CD4-positive, alpha-beta memory T cell (primary cell): ENCODE measurements at regions not wholly inside any gene's neighbourhood (a gene's known extent, or its start where the extent isn't known, plus 50 kb on each side); places are given as distances from the start of the nearest gene placed in this dataset.
"Not testable (repeated sequence)": the region's sequence is repeated elsewhere in the genome, so short reads cannot be mapped to it uniquely, and the experiment has no call there.

Source experiments
- CTCF ChIA-PET: fragments of 350-600 bp; sonication (Branson Sonifier 250); formaldehyde crosslinking; loops from one replicate; lab custom pipeline; 2021; ENCODE audit warnings: inconsistent platforms; ENCODE audit not compliant: partially characterized antibody; lab: Charles Lee
- POLR2A ChIA-PET: fragments of 350-600 bp; sonication (Branson Sonifier 250); formaldehyde crosslinking; loops from one replicate; lab custom pipeline; 2021; ENCODE audit not compliant: partially characterized antibody; lab: Charles Lee
- DNase-seq, 5 donors: peaks; one replicate each; pipeline versions ENCODE4 v3.0.0 to v3.0.0-alpha.2; 2020 to 2022; ENCODE audit warnings: mixed read lengths in 1 of 5
- H3K27ac ChIP-seq: one replicate; pipeline ENCODE4 v1.7.0; 2013; ENCODE audit warnings: low read depth, low read length
- H3K27me3 ChIP-seq: 2 replicates; pipeline ENCODE4 v1.7.0; 2013; ENCODE audit warnings: mild to moderate bottlenecking, low read length, moderate library complexity; ENCODE audit not compliant: insufficient read depth
- H3K36me3 ChIP-seq: 2 replicates; pipeline ENCODE4 v1.7.0; 2013; ENCODE audit warnings: mild to moderate bottlenecking, low read length, moderate library complexity; ENCODE audit not compliant: insufficient read depth
- H3K4me1 ChIP-seq: 2 replicates; pipeline ENCODE4 v1.7.0; 2013; ENCODE audit warnings: mild to moderate bottlenecking, low read length, moderate library complexity; ENCODE audit not compliant: insufficient read depth
- H3K4me3 ChIP-seq, 2 donors: one replicate each; pipeline ENCODE4 v1.7.0; 2013; ENCODE audit warnings: low read length in 2 of 2, mild to moderate bottlenecking in 1 of 2
- H3K9me3 ChIP-seq, 2 donors: one replicate each; pipeline ENCODE4 v1.7.0; 2013; ENCODE audit warnings: low read length in 2 of 2, control low read depth in 1 of 2; ENCODE audit not compliant: control insufficient read depth in 1 of 2
- H3K27ac Mint-ChIP-seq, 7 donors: one replicate each; pipeline ENCODE4 v1.8.0; 2020 to 2021; ENCODE audit warnings: mixed read lengths in 7 of 7, mild to moderate bottlenecking in 6 of 7, inconsistent platforms in 3 of 7, moderate library complexity in 3 of 7
- H3K27me3 Mint-ChIP-seq, 2 donors: one replicate each; pipeline ENCODE4 v1.8.0; 2020 to 2021; ENCODE audit warnings: mixed read lengths in 2 of 2
- H3K36me3 Mint-ChIP-seq, 2 donors: one replicate each; pipeline ENCODE4 v1.8.0; 2020 to 2021; ENCODE audit warnings: mixed read lengths in 2 of 2, inconsistent platforms in 1 of 2, mild to moderate bottlenecking in 1 of 2
- H3K4me1 Mint-ChIP-seq, 4 donors: one replicate each; pipeline ENCODE4 v1.8.0; 2020 to 2021; ENCODE audit warnings: mixed read lengths in 4 of 4, mild to moderate bottlenecking in 1 of 4
- H3K4me3 Mint-ChIP-seq, 8 donors: one replicate each; pipeline ENCODE4 v1.8.0; 2020 to 2021; ENCODE audit warnings: mixed read lengths in 8 of 8, mild to moderate bottlenecking in 7 of 8, moderate library complexity in 6 of 8, inconsistent platforms in 3 of 8
- H3K9me3 Mint-ChIP-seq, 8 donors: one replicate each; pipeline ENCODE4 v1.8.0; 2020 to 2021; ENCODE audit warnings: mixed read lengths in 8 of 8, mild to moderate bottlenecking in 5 of 8, inconsistent platforms in 3 of 8, moderate library complexity in 1 of 8
- intact Hi-C: fragments of 100-400 bp; cut with micrococcal nuclease; formaldehyde crosslinking; loops from one replicate; pipeline ENCODE4 v1.15.1; 2023

- H3K9me3 ChIP-seq, H3K27me3 Mint-ChIP-seq, POLR2A ChIA-PET, H3K4me1 ChIP-seq, H3K4me3 Mint-ChIP-seq, H3K36me3 Mint-ChIP-seq, H3K27me3 ChIP-seq, H3K9me3 Mint-ChIP-seq, H3K27ac Mint-ChIP-seq, H3K27ac ChIP-seq, H3K36me3 ChIP-seq, H3K4me3 ChIP-seq, H3K4me1 Mint-ChIP-seq: not testable (repeated sequence)
- intact Hi-C loops: loop anchor here (5.0 kb wide), 1 partner anchor 267 kb away; no protein-coding TSS in a partner anchor
- DNase-seq: peak in 4 of 5 donors; percentile 13 to 28 (median 20)
- CTCF ChIA-PET: interaction anchor here (0.8 kb wide), 1 partner anchor 265 kb away, joined by 3 read pairs; no protein-coding TSS in a partner anchor
Measured at GRCh38 chr14:105679959-105680735, 153.8 kb downstream of the TMEM121 start.

- CTCF ChIA-PET, H3K9me3 Mint-ChIP-seq, intact Hi-C loops: not testable (repeated sequence)
Measured at GRCh38 chr14:105680736-105681098, 154.3 kb downstream of the TMEM121 start.

GRCh38 chr14:105681606-105682185, 155.3 kb downstream of the TMEM121 start:
- H3K9me3 Mint-ChIP-seq, H3K4me3 Mint-ChIP-seq, H3K36me3 ChIP-seq, H3K4me1 ChIP-seq, H3K27me3 Mint-ChIP-seq, POLR2A ChIA-PET, CTCF ChIA-PET, H3K4me1 Mint-ChIP-seq, H3K9me3 ChIP-seq, intact Hi-C loops, H3K36me3 Mint-ChIP-seq, DNase-seq, H3K27me3 ChIP-seq, H3K4me3 ChIP-seq, H3K27ac ChIP-seq: not testable (repeated sequence)
- peak overlapping the region in 2 of 7 donors; percentile 65 to 69 for H3K27ac Mint-ChIP-seq

More at GRCh38 chr14:105680736-105681098, 154.3 kb downstream of the TMEM121 start:
- H3K4me1 Mint-ChIP-seq, POLR2A ChIA-PET, H3K36me3 ChIP-seq, H3K27me3 ChIP-seq, H3K27ac Mint-ChIP-seq, DNase-seq, H3K27me3 Mint-ChIP-seq, H3K27ac ChIP-seq, H3K4me3 ChIP-seq, H3K9me3 ChIP-seq, H3K4me3 Mint-ChIP-seq, H3K36me3 Mint-ChIP-seq, H3K4me1 ChIP-seq: not testable (repeated sequence)

- H3K4me1 Mint-ChIP-seq, H3K9me3 Mint-ChIP-seq, H3K36me3 ChIP-seq, H3K27ac Mint-ChIP-seq, H3K4me1 ChIP-seq, intact Hi-C loops, H3K4me3 ChIP-seq, POLR2A ChIA-PET, H3K27me3 ChIP-seq, H3K9me3 ChIP-seq, CTCF ChIA-PET, H3K27ac ChIP-seq, H3K36me3 Mint-ChIP-seq, DNase-seq, H3K27me3 Mint-ChIP-seq, H3K4me3 Mint-ChIP-seq: not testable (repeated sequence)
Measured at GRCh38 chr14:105682442-105682841, 156.1 kb downstream of the TMEM121 start.

GRCh38 chr14:105682956-105683570, 156.7 kb downstream of the TMEM121 start:
- H3K4me1 ChIP-seq: no peaks in the 10 kb centered on the region
- intact Hi-C loops: no loop called here
- no peak overlapping the region for H3K4me3 Mint-ChIP-seq
- H3K9me3 ChIP-seq: no peaks in the 10 kb centered on the region
- no peaks in the 10 kb centered on the region for H3K9me3 Mint-ChIP-seq
- H3K4me1 Mint-ChIP-seq: peaks cover 0 to 9% (median 0%) of the 10 kb centered on the region in 4 donors
- POLR2A ChIA-PET: no interaction called here
- no peaks in the 10 kb centered on the region for H3K36me3 Mint-ChIP-seq
- no peak for DNase-seq
- no peak overlapping the region for H3K27ac ChIP-seq
- CTCF ChIA-PET: no interaction called here
- H3K36me3 ChIP-seq: no peaks in the 10 kb centered on the region
- no peak overlapping the region for H3K4me3 ChIP-seq
- no peaks in the 10 kb centered on the region for H3K27me3 ChIP-seq
- H3K27ac Mint-ChIP-seq: no peak overlapping the region
- H3K27me3 Mint-ChIP-seq: no peaks in the 10 kb centered on the region

GRCh38 chr14:105684056-105684455, 157.7 kb downstream of the TMEM121 start:
- H3K36me3 ChIP-seq, intact Hi-C loops, H3K27me3 ChIP-seq, POLR2A ChIA-PET, H3K9me3 ChIP-seq, H3K27ac Mint-ChIP-seq, H3K4me3 ChIP-seq, H3K27ac ChIP-seq, H3K4me3 Mint-ChIP-seq, DNase-seq, H3K4me1 ChIP-seq, H3K36me3 Mint-ChIP-seq, H3K27me3 Mint-ChIP-seq, H3K9me3 Mint-ChIP-seq, CTCF ChIA-PET: not testable (repeated sequence)
- peaks cover 0 to 12% (median 1%) of the 10 kb centered on the region in 4 donors for H3K4me1 Mint-ChIP-seq

- H3K4me1 ChIP-seq, H3K27me3 ChIP-seq, H3K4me3 ChIP-seq, H3K27ac ChIP-seq, H3K27me3 Mint-ChIP-seq, CTCF ChIA-PET, H3K9me3 ChIP-seq, DNase-seq, intact Hi-C loops, H3K4me3 Mint-ChIP-seq, H3K36me3 ChIP-seq, H3K36me3 Mint-ChIP-seq, POLR2A ChIA-PET, H3K9me3 Mint-ChIP-seq: not testable (repeated sequence)
- H3K4me1 Mint-ChIP-seq: peaks cover 0 to 12% (median 1%) of the 10 kb centered on the region in 4 donors
- peak overlapping the region in 2 of 7 donors; percentile 1 to 9 for H3K27ac Mint-ChIP-seq
Measured at GRCh38 chr14:105684597-105684996, 158.2 kb downstream of the TMEM121 start.
